Neutrophil (primary cell): ENCODE measurements at regions not wholly inside any gene's neighbourhood (a gene's known extent, or its start where the extent isn't known, plus 50 kb on each side); places are given as distances from the start of the nearest gene placed in this dataset.

Experiments used
- H3K27ac ChIP-seq: fragments of 200-600 bp; sonication (generic); 2 replicates; pipeline ENCODE4 v1.5.1; 2016; ENCODE audit warnings: mild to moderate bottlenecking, moderate library complexity
- H3K27me3 ChIP-seq: fragments of 200-600 bp; sonication (generic); 2 replicates; pipeline ENCODE4 v1.6.0; 2016; ENCODE audit warnings: mild to moderate bottlenecking
- H3K36me3 ChIP-seq: fragments of 200-600 bp; sonication (generic); 2 replicates; pipeline ENCODE4 v1.5.1; 2017
- H3K4me1 ChIP-seq, 2 experiments: fragments of 200-600 bp in 1 of 2; sonication (generic) in 1 of 2; 1 replicate in 1 of 2; 2 replicates in 1 of 2; pipeline versions ENCODE4 v1.5.1 to v1.6.1; 2013 to 2016; ENCODE audit warnings: low read depth in 1 of 2, low read length in 1 of 2, mild to moderate bottlenecking in 1 of 2, moderate library complexity in 1 of 2; ENCODE audit not compliant: control insufficient read depth in 1 of 2, insufficient read depth in 1 of 2
- H3K4me3 ChIP-seq, 2 experiments: fragments of 200-600 bp in 1 of 2; sonication (generic) in 1 of 2; 1 replicate in 1 of 2; 2 replicates in 1 of 2; pipeline ENCODE4 v1.5.1; 2013 to 2016; ENCODE audit warnings: low read depth in 1 of 2, low read length in 1 of 2, mild to moderate bottlenecking in 1 of 2, moderate library complexity in 1 of 2
- H3K9me3 ChIP-seq: fragments of 200-600 bp; sonication (generic); 2 replicates; pipeline ENCODE4 v1.5.1; 2016
- TF ChIP-seq, protein P1 (sequence below): fragments of 200-600 bp; sonication (generic); IDR thresholded peaks from 2 replicates; pipeline ENCODE4 v1.5.1; 2016; ENCODE audit warnings: antibody characterized with exemption

DNA sequence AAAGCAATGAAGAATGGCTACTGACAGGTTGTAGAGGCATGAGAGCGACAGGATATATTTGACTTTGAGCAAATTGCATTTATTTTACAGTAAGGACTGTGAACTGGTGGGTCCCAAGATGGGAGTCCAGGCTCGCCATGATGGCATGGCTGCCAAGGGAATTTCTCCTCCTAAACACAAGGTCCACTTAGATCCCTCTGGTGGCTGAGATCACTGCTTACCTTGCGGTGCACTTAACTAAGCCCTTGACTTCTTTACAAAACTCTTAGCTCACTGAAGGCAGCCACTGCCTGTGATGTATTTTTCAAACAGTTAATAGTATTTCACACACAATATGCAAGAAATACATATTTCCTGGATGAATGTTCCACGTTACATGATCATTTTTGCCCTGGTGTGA lies 50.3 kb upstream of the SORBS2 start:
- Histone ChIP-seq H3K36me3 (no peaks in the 10 kb centered on the region), H3K27ac (no peak overlapping the region), H3K9me3 (no peaks in the 10 kb centered on the region), H3K4me1 (no peaks in the 10 kb centered on the region), H3K27me3 (no peaks in the 10 kb centered on the region), H3K4me3 (no peak overlapping the region)
- TF ChIP-seq, protein P1, sequence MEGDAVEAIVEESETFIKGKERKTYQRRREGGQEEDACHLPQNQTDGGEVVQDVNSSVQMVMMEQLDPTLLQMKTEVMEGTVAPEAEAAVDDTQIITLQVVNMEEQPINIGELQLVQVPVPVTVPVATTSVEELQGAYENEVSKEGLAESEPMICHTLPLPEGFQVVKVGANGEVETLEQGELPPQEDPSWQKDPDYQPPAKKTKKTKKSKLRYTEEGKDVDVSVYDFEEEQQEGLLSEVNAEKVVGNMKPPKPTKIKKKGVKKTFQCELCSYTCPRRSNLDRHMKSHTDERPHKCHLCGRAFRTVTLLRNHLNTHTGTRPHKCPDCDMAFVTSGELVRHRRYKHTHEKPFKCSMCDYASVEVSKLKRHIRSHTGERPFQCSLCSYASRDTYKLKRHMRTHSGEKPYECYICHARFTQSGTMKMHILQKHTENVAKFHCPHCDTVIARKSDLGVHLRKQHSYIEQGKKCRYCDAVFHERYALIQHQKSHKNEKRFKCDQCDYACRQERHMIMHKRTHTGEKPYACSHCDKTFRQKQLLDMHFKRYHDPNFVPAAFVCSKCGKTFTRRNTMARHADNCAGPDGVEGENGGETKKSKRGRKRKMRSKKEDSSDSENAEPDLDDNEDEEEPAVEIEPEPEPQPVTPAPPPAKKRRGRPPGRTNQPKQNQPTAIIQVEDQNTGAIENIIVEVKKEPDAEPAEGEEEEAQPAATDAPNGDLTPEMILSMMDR: no peak

DNA sequence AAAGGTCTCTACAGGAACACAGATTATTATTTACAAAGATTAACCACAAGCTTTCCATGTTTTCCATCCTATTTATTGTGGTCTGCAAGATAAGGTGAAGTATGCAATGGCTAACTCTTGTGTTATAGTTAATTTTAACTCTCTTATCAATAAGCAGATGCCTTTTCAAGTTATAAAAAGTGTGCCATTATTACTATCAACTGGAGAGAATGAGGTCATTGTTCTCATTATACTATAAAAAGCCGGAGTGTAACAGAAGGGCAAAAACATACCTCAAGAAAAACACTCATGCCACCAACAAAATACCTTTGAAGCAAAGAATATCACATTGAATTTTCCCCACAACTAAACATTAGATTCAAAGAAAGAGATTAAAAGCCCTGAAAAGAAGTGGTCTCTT lies 52.0 kb upstream of the SORBS2 start:
- TF ChIP-seq, protein P1: no peak
- Histone ChIP-seq H3K4me1 (no peaks in the 10 kb centered on the region), H3K9me3 (no peaks in the 10 kb centered on the region), H3K36me3 (no peaks in the 10 kb centered on the region), H3K27me3 (no peaks in the 10 kb centered on the region), H3K27ac (no peak overlapping the region), H3K4me3 (no peak overlapping the region)

DNA sequence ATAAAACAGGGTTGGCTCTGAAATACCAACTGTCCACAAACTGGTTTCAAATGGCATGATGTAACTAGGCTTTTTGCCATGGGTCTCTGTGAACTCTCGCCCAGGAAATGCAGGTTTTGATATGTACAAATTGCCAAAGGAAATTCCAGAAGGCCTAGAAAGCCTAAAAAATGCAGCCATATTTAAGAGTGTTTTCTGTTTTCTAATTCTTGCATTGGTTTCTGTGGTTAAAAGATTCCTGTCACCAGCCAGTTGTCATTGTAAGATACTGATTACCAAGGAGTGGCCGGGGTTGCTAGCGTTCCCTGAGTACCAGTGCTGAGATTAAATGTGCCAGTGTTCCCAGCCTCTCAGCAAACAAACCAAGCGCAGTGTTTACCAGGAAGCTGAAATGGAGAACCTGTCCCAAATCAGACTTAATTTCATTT lies 53.9 kb upstream of the SORBS2 start:
- H3K9me3 ChIP-seq: no peaks in the 10 kb centered on the region
- H3K4me3 ChIP-seq: no peak overlapping the region
- H3K36me3 ChIP-seq: no peaks in the 10 kb centered on the region
- H3K27ac ChIP-seq: no peak overlapping the region
- H3K27me3 ChIP-seq: no peaks in the 10 kb centered on the region
- TF ChIP-seq, protein P1: no peak
- peaks cover 0 to 3% of the 10 kb centered on the region in 2 experiments for H3K4me1 ChIP-seq

DNA sequence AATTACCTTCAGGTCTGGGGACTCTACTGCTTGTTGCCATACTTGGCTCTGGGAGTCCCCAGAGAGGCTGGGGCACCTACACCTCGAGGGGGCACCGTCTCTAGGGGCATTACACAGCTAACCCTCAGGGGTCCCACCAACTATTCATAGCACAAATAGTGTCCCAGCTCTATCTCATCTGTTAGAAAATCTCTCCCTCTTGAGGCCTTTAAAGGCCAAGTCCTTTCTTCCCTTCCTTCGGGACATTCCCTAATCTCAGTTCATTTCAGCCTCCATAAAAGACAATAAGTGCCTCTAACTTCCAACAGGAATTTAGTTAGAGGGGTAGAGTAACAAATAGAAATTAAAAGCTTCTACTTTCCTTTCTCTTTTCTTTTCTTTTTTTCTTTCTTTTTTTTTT lies 55.8 kb upstream of the SORBS2 start:
- Histone ChIP-seq H3K36me3 (no peaks in the 10 kb centered on the region), H3K27ac (no peak overlapping the region), H3K4me3 (no peak overlapping the region), H3K4me1 (peaks cover 0 to 3% of the 10 kb centered on the region in 2 experiments), H3K9me3 (no peaks in the 10 kb centered on the region), H3K27me3 (no peaks in the 10 kb centered on the region)
- TF ChIP-seq, protein P1: no peak

DNA sequence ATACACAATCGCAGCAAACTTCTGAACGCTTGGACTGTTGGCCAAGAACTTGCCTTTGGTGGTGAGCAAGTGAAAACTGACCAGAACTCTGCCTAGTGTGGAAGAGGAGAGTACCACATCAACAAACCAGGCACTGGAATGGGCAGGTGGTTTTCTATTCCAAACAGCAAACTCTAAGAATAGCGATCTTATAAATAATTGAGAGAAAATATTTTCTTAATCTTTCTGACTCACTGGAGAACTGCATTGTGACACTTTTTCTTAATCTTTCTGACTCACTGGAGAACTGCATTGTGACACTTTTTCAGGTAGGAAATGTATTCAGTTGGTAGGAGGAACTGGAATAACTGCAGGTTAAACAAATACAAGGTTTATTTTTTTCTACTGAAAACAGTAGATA lies 57.0 kb upstream of the SORBS2 start:
- Histone ChIP-seq H3K27ac (no peak overlapping the region), H3K9me3 (no peaks in the 10 kb centered on the region), H3K4me1 (peaks cover 0 to 3% of the 10 kb centered on the region in 2 experiments), H3K36me3 (no peaks in the 10 kb centered on the region), H3K27me3 (no peaks in the 10 kb centered on the region), H3K4me3 (no peak overlapping the region)
- TF ChIP-seq, protein P1: no peak

DNA sequence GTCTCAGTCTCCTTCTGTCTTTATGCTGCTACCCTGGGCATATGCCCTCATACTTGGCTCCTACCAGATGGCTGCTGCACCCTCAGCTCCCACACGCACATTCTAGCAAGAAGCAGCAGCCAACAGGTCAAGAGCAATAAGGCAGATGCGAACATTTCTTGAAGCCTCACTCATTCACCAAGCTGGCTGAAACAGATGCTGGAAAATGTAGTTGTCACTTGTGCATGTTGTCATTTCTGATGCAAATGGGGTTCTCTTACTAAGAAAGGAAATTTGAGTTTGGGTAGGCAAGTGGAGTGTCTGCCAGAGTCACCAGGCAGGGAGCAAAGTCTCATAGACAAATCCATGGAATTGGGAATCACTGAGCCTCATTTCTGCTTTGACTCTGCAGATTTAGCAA lies 57.4 kb upstream of the SORBS2 start:
- TF ChIP-seq, protein P1: no peak

More for the DNA sequence above, 57.4 kb upstream of the SORBS2 start:
- Histone ChIP-seq H3K27me3 (no peaks in the 10 kb centered on the region), H3K27ac (no peak overlapping the region), H3K4me1 (peaks cover 0 to 3% of the 10 kb centered on the region in 2 experiments), H3K9me3 (no peaks in the 10 kb centered on the region), H3K4me3 (no peak overlapping the region), H3K36me3 (no peaks in the 10 kb centered on the region)
